DND-41 (cell line): ENCODE measurements at regions not wholly inside any gene's neighbourhood (a gene's known extent, or its start where the extent isn't known, plus 50 kb on each side); places are given as distances from the start of the nearest gene placed in this dataset.

ENCODE experiments used
- EZH2 ChIP-seq: IDR thresholded peaks from 3 replicates; pipeline ENCODE4 v1.6.1; 2012; ENCODE audit warnings: borderline replicate concordance, low read depth, mild to moderate bottlenecking, moderate library complexity, low read length, inconsistent platforms; ENCODE audit not compliant: severe bottlenecking
- TF ChIP-seq, protein P1 (sequence below): IDR thresholded peaks from 2 replicates; pipeline ENCODE4 v1.5.1; 2012; ENCODE audit warnings: borderline replicate concordance, low read length, moderate library complexity, mild to moderate bottlenecking; ENCODE audit not compliant: poor library complexity, severe bottlenecking; ENCODE audit errors: extremely low read depth

- TF ChIP-seq, protein P1, sequence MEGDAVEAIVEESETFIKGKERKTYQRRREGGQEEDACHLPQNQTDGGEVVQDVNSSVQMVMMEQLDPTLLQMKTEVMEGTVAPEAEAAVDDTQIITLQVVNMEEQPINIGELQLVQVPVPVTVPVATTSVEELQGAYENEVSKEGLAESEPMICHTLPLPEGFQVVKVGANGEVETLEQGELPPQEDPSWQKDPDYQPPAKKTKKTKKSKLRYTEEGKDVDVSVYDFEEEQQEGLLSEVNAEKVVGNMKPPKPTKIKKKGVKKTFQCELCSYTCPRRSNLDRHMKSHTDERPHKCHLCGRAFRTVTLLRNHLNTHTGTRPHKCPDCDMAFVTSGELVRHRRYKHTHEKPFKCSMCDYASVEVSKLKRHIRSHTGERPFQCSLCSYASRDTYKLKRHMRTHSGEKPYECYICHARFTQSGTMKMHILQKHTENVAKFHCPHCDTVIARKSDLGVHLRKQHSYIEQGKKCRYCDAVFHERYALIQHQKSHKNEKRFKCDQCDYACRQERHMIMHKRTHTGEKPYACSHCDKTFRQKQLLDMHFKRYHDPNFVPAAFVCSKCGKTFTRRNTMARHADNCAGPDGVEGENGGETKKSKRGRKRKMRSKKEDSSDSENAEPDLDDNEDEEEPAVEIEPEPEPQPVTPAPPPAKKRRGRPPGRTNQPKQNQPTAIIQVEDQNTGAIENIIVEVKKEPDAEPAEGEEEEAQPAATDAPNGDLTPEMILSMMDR = no peak
- no peak for TF ChIP-seq EZH2
Measured at GRCh38 chr3:59270921-59271320, 221.1 kb upstream of the CFAP20DC start.
